ENCODE measurements at regions not wholly inside any gene's neighbourhood (a gene's known extent, or its start where the extent isn't known, plus 50 kb on each side); places are given as distances from the start of the nearest gene placed in this dataset.

DNA sequence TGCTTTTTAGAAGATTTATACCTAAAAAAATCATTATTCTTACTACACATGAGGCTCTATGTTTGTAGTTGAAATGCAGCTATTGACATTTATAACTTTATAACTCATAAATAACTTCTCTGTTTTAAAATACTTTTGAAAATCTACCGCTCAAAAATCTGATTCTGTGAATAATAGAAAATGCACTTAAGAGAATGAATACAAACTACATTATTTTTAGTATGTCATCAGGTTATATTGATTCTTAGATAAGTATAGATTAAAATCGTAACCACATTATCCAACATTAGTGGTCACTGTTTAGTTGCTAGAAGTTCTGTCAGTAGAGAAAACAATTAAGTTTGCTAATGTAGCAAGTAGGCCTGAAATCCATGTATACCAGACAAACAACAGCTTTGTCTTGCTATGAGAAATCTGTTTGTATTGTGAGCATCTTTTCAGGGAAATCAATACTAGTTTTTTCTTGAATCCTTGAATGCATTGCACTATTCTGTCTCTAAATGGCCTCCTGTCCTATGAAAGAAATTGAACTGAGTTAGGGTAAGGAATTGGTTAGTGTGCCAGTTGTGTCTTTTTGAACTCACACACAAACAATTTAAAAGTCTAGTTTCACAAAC is 116.5 kb upstream of the HDAC9 start:
- TF ChIP-seq EZH2 (IDR thresholded peaks at IDR 0.05), result no peak
- TF ChIP-seq, protein P1, sequence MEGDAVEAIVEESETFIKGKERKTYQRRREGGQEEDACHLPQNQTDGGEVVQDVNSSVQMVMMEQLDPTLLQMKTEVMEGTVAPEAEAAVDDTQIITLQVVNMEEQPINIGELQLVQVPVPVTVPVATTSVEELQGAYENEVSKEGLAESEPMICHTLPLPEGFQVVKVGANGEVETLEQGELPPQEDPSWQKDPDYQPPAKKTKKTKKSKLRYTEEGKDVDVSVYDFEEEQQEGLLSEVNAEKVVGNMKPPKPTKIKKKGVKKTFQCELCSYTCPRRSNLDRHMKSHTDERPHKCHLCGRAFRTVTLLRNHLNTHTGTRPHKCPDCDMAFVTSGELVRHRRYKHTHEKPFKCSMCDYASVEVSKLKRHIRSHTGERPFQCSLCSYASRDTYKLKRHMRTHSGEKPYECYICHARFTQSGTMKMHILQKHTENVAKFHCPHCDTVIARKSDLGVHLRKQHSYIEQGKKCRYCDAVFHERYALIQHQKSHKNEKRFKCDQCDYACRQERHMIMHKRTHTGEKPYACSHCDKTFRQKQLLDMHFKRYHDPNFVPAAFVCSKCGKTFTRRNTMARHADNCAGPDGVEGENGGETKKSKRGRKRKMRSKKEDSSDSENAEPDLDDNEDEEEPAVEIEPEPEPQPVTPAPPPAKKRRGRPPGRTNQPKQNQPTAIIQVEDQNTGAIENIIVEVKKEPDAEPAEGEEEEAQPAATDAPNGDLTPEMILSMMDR (IDR thresholded peaks at IDR 0.05), result no peak
- no peak for TF ChIP-seq EZH2phosphoT487 (IDR thresholded peaks at IDR 0.05)

Data from neural progenitor cell (in vitro differentiated cells).